ENCODE measurements at regions not wholly inside any gene's neighbourhood (a gene's known extent, or its start where the extent isn't known, plus 50 kb on each side); places are given as distances from the start of the nearest gene placed in this dataset.

DNA sequence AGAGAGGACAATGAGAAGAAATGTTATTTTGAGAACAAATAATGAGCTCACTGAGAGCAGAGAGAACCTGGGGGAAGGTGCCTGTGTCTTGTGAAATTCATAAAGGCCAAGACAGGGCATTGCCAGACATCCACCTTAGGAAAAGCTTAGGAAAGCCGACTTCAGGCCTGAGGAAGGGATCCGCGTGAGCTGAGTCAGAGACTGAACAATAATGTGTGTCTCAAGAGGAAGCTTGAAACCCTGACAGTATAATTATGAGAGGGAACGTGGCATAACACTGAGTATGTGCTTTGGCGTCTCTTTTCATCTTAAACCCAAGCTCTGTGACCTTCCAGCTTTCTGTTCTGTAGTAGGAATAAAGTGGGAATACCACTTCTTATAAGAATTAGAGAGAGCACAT lies 307.2 kb downstream of the ACTR3B start:
- TF ChIP-seq CTCF (IDR thresholded peaks at IDR 0.05) (no peak), POLR2A (IDR thresholded peaks at IDR 0.05) (no peak)

Measured in prostate gland (tissue), 2 donors.